ENCODE measurements at regions not wholly inside any gene's neighbourhood (a gene's known extent, or its start where the extent isn't known, plus 50 kb on each side); places are given as distances from the start of the nearest gene placed in this dataset.

DNA sequence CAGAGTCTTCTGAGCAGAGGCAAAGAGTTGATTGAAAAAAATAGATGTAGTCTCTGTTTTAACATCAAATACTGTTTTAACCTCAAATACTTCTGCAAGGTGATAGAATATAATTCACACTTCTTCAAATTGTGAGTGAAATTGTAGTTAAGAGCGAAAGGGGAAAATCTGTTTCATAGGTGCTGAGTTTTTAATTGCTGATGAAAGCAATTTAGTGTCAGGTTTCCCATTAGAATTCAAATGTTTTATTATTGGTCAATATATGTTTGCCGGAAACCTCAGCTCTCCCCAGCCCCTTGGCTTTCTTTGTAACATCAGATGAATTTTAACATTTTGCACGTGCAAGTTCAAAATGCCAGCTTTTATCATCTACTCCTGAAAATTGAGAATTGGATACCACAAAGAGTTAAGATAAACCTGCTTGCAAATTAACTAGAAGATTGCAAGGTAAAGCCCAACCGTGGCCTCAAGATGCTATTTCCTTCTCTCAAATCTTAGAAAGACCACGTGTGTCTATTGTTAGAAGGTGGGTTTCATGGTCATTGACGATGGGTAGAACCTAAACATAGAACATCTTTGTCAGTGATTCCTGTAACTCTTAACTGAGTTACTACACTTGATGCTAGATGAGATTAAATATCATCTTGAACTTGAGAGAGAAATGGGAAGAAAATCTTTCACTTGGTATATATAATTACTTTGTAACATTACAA lies 1824.2 kb upstream of the TENM3 start:
- Histone ChIP-seq H3K36me3 (ENCODE audit: control insufficient read depth in 1 of 2, insufficient read depth in 2 of 2, low read length in 2 of 2) (no peaks in the 10 kb centered on the region), H3K9ac (ENCODE audit: low read depth in 1 of 2, low read length in 2 of 2) (no peak overlapping the region), H3K4me1 (ENCODE audit: control insufficient read depth in 1 of 2, insufficient read depth in 2 of 2, low read length in 2 of 2) (no peaks in the 10 kb centered on the region), H3K27ac (ENCODE audit: low read depth, low read length) (no peak overlapping the region), H3K9me3 (ENCODE audit: control insufficient read depth in 1 of 2, low read length in 2 of 2) (no peaks in the 10 kb centered on the region), H3K27me3 (ENCODE audit: control insufficient read depth in 1 of 2, insufficient read depth in 2 of 2, low read length in 2 of 2) (no peaks in the 10 kb centered on the region), H3K4me3 (ENCODE audit: low read depth in 1 of 2, low read length in 2 of 2) (no peak overlapping the region)

DNA sequence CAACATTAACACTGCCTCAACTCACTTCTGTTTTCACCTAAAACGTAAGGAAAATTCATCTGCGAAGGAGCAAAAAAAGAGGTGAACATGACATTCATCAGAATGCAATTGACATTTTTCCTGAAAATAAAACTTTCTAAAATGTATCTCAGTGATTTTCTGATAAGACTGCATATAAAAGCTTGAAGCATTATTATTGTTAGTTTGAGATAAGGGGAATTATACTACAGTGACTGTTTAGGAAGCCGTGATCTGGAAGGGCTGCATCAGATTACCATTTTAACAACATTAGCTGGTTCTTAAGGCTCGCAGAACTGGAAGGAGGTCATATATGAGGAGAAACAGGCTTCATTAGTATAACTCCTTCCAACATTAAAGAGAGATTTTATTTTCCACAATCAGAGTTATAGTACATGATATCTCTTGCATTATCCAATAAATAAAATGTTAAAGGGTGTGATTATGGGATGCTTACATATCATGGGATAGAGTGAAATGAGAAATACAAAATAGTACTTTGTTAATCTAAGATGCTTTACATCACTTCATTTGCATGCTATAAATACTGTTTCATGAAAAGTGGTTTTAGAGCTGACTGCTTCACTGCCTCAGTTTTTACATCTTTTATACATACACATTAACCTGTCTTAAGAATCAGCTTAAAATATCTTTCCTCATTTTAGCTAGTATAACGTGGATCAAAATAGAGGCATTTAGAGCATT lies 1820.1 kb upstream of the TENM3 start:
- Histone ChIP-seq H3K4me1 (ENCODE audit: control insufficient read depth in 1 of 2, insufficient read depth in 2 of 2, low read length in 2 of 2) (no peaks in the 10 kb centered on the region), H3K9ac (ENCODE audit: low read depth in 1 of 2, low read length in 2 of 2) (no peak overlapping the region), H3K9me3 (ENCODE audit: control insufficient read depth in 1 of 2, low read length in 2 of 2) (no peaks in the 10 kb centered on the region), H3K4me3 (ENCODE audit: low read depth in 1 of 2, low read length in 2 of 2) (no peak overlapping the region), H3K27me3 (ENCODE audit: control insufficient read depth in 1 of 2, insufficient read depth in 2 of 2, low read length in 2 of 2) (no peaks in the 10 kb centered on the region), H3K27ac (ENCODE audit: low read depth, low read length) (no peak overlapping the region), H3K36me3 (ENCODE audit: control insufficient read depth in 1 of 2, insufficient read depth in 2 of 2, low read length in 2 of 2) (no peaks in the 10 kb centered on the region)

DNA sequence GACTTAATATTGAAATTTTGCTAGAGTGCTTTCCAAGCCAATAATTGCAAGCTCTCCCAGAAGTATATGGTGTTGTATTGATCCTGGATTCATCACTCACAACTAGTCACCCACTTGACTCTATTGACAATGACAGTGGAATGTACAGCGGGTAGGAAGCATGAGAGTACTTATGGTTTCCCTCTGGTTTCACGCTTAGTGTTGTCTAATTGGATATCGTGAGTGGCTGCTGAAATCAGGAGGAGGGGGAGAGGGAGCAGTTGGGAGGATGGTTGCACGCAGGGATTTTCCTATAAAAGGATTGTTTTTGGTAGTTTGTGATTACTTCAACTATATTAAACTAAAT lies 1819.5 kb upstream of the TENM3 start:
- H3K9ac ChIP-seq (ENCODE audit: low read depth in 1 of 2, low read length in 2 of 2) = no peak overlapping the region
- no peaks in the 10 kb centered on the region for H3K27me3 ChIP-seq (ENCODE audit: control insufficient read depth in 1 of 2, insufficient read depth in 2 of 2, low read length in 2 of 2)
- H3K9me3 ChIP-seq (ENCODE audit: control insufficient read depth in 1 of 2, low read length in 2 of 2) = no peaks in the 10 kb centered on the region
- no peaks in the 10 kb centered on the region for H3K4me1 ChIP-seq (ENCODE audit: control insufficient read depth in 1 of 2, insufficient read depth in 2 of 2, low read length in 2 of 2)
- H3K4me3 ChIP-seq (ENCODE audit: low read depth in 1 of 2, low read length in 2 of 2) = no peak overlapping the region
- H3K36me3 ChIP-seq (ENCODE audit: control insufficient read depth in 1 of 2, insufficient read depth in 2 of 2, low read length in 2 of 2) = no peaks in the 10 kb centered on the region
- no peak overlapping the region for H3K27ac ChIP-seq (ENCODE audit: low read depth, low read length)

DNA sequence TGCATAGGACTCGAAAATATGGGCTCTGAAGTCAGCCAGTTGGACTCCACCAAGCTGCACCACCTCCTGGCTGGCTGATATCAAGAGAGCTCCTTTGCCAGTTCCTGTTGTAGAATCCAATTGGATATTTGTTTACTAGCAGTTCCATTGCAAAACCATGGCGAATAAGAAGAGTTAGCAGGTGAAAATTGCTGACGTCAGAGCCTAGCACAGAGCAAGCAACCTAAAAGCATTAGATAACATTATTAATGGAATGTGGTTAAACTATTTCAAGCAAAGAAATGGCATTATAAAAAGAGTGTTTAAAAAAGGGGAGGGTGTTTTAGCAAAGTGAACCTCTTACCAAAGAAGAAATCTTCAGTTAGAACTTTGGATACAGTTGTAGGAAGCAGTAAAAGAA lies 1816.3 kb upstream of the TENM3 start:
- Histone ChIP-seq H3K4me3 (ENCODE audit: low read depth in 1 of 2, low read length in 2 of 2) (no peak overlapping the region), H3K9ac (ENCODE audit: low read depth in 1 of 2, low read length in 2 of 2) (no peak overlapping the region), H3K27me3 (ENCODE audit: control insufficient read depth in 1 of 2, insufficient read depth in 2 of 2, low read length in 2 of 2) (no peaks in the 10 kb centered on the region), H3K4me1 (ENCODE audit: control insufficient read depth in 1 of 2, insufficient read depth in 2 of 2, low read length in 2 of 2) (no peaks in the 10 kb centered on the region), H3K36me3 (ENCODE audit: control insufficient read depth in 1 of 2, insufficient read depth in 2 of 2, low read length in 2 of 2) (no peaks in the 10 kb centered on the region), H3K27ac (ENCODE audit: low read depth, low read length) (no peak overlapping the region), H3K9me3 (ENCODE audit: control insufficient read depth in 1 of 2, low read length in 2 of 2) (no peaks in the 10 kb centered on the region)

DNA sequence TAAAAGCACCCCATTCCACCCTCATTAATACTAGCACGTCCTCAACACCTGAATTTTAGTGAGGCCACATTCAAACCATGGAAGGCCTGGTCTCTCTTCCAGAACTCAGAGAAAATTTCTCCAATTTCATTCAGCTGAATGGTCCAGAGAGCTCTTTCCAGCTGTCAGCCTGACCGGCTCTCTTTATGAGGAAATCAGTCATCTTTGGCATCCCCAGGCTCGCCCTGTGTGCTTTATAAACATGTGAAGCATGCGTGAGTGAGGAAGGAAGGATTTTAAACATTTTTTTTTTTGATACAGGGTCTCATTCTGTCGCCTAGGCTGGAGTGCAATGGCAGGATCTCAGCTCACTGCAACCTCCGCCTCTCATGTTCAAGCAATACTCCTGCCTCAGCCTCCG lies 1812.9 kb upstream of the TENM3 start:
- no peak overlapping the region for H3K27ac ChIP-seq (ENCODE audit: low read depth, low read length)
- H3K4me3 ChIP-seq (ENCODE audit: low read depth in 1 of 2, low read length in 2 of 2) = no peak overlapping the region
- no peaks in the 10 kb centered on the region for H3K9me3 ChIP-seq (ENCODE audit: control insufficient read depth in 1 of 2, low read length in 2 of 2)
- H3K4me1 ChIP-seq (ENCODE audit: control insufficient read depth in 1 of 2, insufficient read depth in 2 of 2, low read length in 2 of 2) = no peaks in the 10 kb centered on the region
- H3K27me3 ChIP-seq (ENCODE audit: control insufficient read depth in 1 of 2, insufficient read depth in 2 of 2, low read length in 2 of 2) = no peaks in the 10 kb centered on the region
- H3K36me3 ChIP-seq (ENCODE audit: control insufficient read depth in 1 of 2, insufficient read depth in 2 of 2, low read length in 2 of 2) = no peaks in the 10 kb centered on the region
- no peak overlapping the region for H3K9ac ChIP-seq (ENCODE audit: low read depth in 1 of 2, low read length in 2 of 2)

DNA sequence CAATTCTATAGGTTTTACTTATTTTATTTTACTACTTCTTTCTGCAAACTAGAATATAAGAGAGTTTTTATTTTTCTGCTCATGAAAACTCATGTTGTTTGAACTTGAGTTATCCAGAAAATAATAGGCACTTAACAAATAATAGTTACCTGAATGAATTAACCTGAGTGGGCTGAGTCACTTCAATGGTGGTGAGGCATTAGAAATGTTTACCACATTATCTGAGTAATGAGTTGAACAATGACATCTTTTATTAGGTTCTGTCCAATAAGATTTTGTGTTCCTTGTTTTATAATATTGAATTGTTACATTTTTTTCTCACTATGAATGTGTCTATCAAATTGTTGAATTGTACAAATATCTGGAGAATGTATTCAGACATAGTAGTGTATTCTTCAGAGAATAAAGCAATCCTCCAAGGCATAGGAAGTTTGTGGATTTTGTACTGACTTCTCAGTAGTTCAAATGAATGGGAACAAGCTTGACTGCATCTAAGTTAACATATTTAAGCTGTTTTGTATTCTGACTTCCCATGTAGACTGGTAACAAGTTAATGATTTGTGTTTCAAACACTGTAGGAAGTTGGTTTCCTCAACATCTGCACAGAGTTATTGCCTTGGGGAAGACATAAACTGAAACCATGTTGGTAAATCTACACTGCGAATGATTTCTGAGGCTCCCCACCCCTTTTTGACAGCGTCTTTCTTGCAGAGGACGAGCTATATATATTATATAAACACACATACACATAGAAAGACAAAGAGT lies 1808.9 kb upstream of the TENM3 start:
- Histone ChIP-seq H3K9me3 (ENCODE audit: control insufficient read depth in 1 of 2, low read length in 2 of 2) (no peaks in the 10 kb centered on the region), H3K27ac (ENCODE audit: low read depth, low read length) (no peak overlapping the region), H3K4me3 (ENCODE audit: low read depth in 1 of 2, low read length in 2 of 2) (no peak overlapping the region), H3K27me3 (ENCODE audit: control insufficient read depth in 1 of 2, insufficient read depth in 2 of 2, low read length in 2 of 2) (no peaks in the 10 kb centered on the region), H3K9ac (ENCODE audit: low read depth in 1 of 2, low read length in 2 of 2) (no peak overlapping the region), H3K36me3 (ENCODE audit: control insufficient read depth in 1 of 2, insufficient read depth in 2 of 2, low read length in 2 of 2) (no peaks in the 10 kb centered on the region), H3K4me1 (ENCODE audit: control insufficient read depth in 1 of 2, insufficient read depth in 2 of 2, low read length in 2 of 2) (no peaks in the 10 kb centered on the region)

DNA sequence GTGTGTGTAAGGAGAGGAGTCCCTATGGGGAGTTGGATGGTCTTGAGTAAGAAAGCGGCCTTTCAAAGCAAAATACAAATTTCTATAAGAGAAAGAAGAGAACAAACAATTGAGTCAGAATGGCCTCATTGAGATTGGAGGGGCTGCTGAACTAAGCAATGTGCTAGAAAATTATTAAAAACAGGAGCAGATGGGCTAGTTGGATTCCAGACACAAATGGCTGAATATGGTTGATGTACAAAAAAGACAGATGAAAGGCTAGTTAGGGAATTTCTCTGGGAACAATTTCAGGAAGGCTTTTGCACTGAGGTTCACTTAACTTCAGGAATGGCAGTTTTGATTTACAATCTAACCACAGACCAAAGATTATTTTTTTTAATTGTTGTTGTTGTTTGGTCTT lies 1806.8 kb upstream of the TENM3 start:
- no peaks in the 10 kb centered on the region for H3K9me3 ChIP-seq (ENCODE audit: control insufficient read depth in 1 of 2, low read length in 2 of 2)
- no peaks in the 10 kb centered on the region for H3K27me3 ChIP-seq (ENCODE audit: control insufficient read depth in 1 of 2, insufficient read depth in 2 of 2, low read length in 2 of 2)
- no peaks in the 10 kb centered on the region for H3K4me1 ChIP-seq (ENCODE audit: control insufficient read depth in 1 of 2, insufficient read depth in 2 of 2, low read length in 2 of 2)
- H3K36me3 ChIP-seq (ENCODE audit: control insufficient read depth in 1 of 2, insufficient read depth in 2 of 2, low read length in 2 of 2) = no peaks in the 10 kb centered on the region
- no peak overlapping the region for H3K9ac ChIP-seq (ENCODE audit: low read depth in 1 of 2, low read length in 2 of 2)
- no peak overlapping the region for H3K4me3 ChIP-seq (ENCODE audit: low read depth in 1 of 2, low read length in 2 of 2)
- no peak overlapping the region for H3K27ac ChIP-seq (ENCODE audit: low read depth, low read length)

DNA sequence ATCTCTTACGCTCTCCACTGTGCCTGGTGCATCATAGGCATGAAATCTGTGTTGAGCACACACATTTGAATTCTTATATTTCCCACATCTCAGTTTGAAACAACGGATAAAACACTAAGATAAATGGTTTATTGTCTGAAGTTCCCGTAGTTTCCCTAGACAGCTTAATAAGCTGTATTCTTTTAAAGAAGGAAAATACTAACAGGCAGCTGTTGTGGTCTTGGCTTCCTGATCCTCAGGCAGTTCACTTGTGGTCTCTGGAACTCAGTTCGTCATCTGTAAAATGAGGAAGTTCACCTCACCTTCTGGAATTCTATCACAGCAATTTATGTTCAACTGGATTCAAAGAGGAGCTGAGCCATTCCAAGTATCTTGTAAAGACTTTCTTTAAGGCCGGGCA lies 1805.6 kb upstream of the TENM3 start:
- Histone ChIP-seq H3K4me1 (ENCODE audit: control insufficient read depth in 1 of 2, insufficient read depth in 2 of 2, low read length in 2 of 2) (no peaks in the 10 kb centered on the region), H3K27me3 (ENCODE audit: control insufficient read depth in 1 of 2, insufficient read depth in 2 of 2, low read length in 2 of 2) (no peaks in the 10 kb centered on the region), H3K9ac (ENCODE audit: low read depth in 1 of 2, low read length in 2 of 2) (no peak overlapping the region), H3K9me3 (ENCODE audit: control insufficient read depth in 1 of 2, low read length in 2 of 2) (no peaks in the 10 kb centered on the region), H3K27ac (ENCODE audit: low read depth, low read length) (no peak overlapping the region), H3K36me3 (ENCODE audit: control insufficient read depth in 1 of 2, insufficient read depth in 2 of 2, low read length in 2 of 2) (no peaks in the 10 kb centered on the region), H3K4me3 (ENCODE audit: low read depth in 1 of 2, low read length in 2 of 2) (no peak overlapping the region)

DNA sequence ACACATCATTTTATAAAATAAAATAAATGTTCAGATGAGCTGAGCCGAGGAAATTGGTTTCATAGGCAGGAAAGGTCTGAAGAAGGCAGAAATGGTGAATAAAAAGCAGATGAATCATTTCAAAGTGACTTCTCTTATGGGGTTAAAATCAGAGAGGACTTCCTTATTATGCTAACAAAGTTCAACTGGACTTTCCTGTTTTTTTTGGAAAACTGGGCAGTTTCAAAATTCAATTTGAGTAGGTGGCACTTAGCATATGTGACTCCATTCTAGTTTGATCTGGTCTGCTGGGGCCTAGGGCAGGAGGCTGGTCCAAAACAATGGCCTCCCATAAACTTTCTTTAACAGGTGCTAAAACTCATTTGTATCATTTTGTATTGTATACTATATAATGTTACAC lies 1794.9 kb upstream of the TENM3 start:
- Histone ChIP-seq H3K4me3 (ENCODE audit: low read depth in 1 of 2, low read length in 2 of 2) (no peak overlapping the region), H3K9ac (ENCODE audit: low read depth in 1 of 2, low read length in 2 of 2) (no peak overlapping the region), H3K27me3 (ENCODE audit: control insufficient read depth in 1 of 2, insufficient read depth in 2 of 2, low read length in 2 of 2) (no peaks in the 10 kb centered on the region), H3K4me1 (ENCODE audit: control insufficient read depth in 1 of 2, insufficient read depth in 2 of 2, low read length in 2 of 2) (no peaks in the 10 kb centered on the region), H3K36me3 (ENCODE audit: control insufficient read depth in 1 of 2, insufficient read depth in 2 of 2, low read length in 2 of 2) (no peaks in the 10 kb centered on the region), H3K27ac (ENCODE audit: low read depth, low read length) (no peak overlapping the region), H3K9me3 (ENCODE audit: control insufficient read depth in 1 of 2, low read length in 2 of 2) (no peaks in the 10 kb centered on the region)

DNA sequence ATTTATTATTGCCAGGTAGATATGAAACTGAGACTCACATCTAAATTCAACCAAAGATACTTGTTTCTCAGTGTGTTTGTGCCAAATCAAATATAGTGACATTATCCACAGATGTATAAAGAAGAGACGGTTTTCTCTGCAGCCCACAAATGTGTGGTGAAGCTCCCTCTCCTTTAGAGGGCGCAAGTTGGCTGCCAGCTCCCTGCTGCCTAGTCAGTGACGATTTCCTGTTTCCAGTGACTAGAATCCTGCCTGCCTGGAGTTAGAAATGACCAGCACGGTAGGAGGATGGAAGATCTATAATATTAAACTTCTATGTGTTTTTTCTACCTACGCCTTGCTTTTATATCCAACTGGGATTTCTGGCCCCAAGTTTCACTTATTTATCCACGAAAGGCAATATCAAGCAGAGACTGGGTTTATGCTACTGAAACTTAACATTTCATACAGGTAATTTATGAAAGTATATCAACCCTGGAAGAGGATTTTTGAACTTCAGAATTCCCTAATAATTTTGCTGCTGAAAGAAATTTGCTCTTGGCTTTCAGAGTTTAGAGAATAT lies 1793.7 kb upstream of the TENM3 start:
- H3K36me3 ChIP-seq (ENCODE audit: control insufficient read depth in 1 of 2, insufficient read depth in 2 of 2, low read length in 2 of 2) = no peaks in the 10 kb centered on the region

More for the DNA sequence above, 1793.7 kb upstream of the TENM3 start:
- Histone ChIP-seq H3K27me3 (ENCODE audit: control insufficient read depth in 1 of 2, insufficient read depth in 2 of 2, low read length in 2 of 2) (no peaks in the 10 kb centered on the region), H3K4me3 (ENCODE audit: low read depth in 1 of 2, low read length in 2 of 2) (no peak overlapping the region), H3K27ac (ENCODE audit: low read depth, low read length) (no peak overlapping the region), H3K9ac (ENCODE audit: low read depth in 1 of 2, low read length in 2 of 2) (no peak overlapping the region), H3K4me1 (ENCODE audit: control insufficient read depth in 1 of 2, insufficient read depth in 2 of 2, low read length in 2 of 2) (no peaks in the 10 kb centered on the region), H3K9me3 (ENCODE audit: control insufficient read depth in 1 of 2, low read length in 2 of 2) (no peaks in the 10 kb centered on the region)
